B cell (primary cell): ENCODE measurements at regions not wholly inside any gene's neighbourhood (a gene's known extent, or its start where the extent isn't known, plus 50 kb on each side); places are given as distances from the start of the nearest gene placed in this dataset.

Experiments
- ATAC-seq: fragments of 200-7000 bp; cut with Tn5 transposase; one replicate; pipeline ENCODE4 v1.10.0; 2021; ENCODE audit warnings: low read depth, mild to moderate bottlenecking, moderate number of reproducible peaks, moderate library complexity
- CTCF ChIA-PET: fragments of 350-600 bp; sonication (Branson Sonifier 250); formaldehyde crosslinking; loops from one replicate; lab custom pipeline; 2021; ENCODE audit warnings: antibody characterized with exemption, inconsistent platforms; lab: Charles Lee
- POLR2A ChIA-PET: fragments of 350-600 bp; sonication (Branson Sonifier 250); formaldehyde crosslinking; loops from one replicate; lab custom pipeline; 2021; ENCODE audit warnings: antibody characterized with exemption; lab: Charles Lee
- DNase-seq: peaks from one replicate; pipeline ENCODE4 v3.0.0; 2013
- H2AFZ ChIP-seq: 2 replicates; pipeline ENCODE4 v1.6.1; 2012; ENCODE audit warnings: mild to moderate bottlenecking, low read depth, low read length; ENCODE audit not compliant: insufficient read depth, poor library complexity, severe bottlenecking
- H3K27ac ChIP-seq, 2 donors: 1 replicate in 1 of 2; 2 replicates in 1 of 2; pipeline ENCODE4 v1.5.1; 2012 to 2013; ENCODE audit warnings: low read length in 2 of 2, mild to moderate bottlenecking in 2 of 2, moderate library complexity in 1 of 2
- H3K27me3 ChIP-seq, 4 experiments: fragments of 200-600 bp in 1 of 4; sonication (generic) in 1 of 4; replicated peaks in 1 of 4; 1 replicate in 2 of 4; 2 replicates in 2 of 4; pipeline versions ENCODE4 v1.6.1 to v1.7.0; 2013 to 2016; ENCODE audit warnings: low read length in 3 of 4, mild to moderate bottlenecking in 2 of 4, mixed read lengths in 1 of 4, moderate library complexity in 1 of 4; ENCODE audit not compliant: insufficient read depth in 4 of 4, control insufficient read depth in 3 of 4; ENCODE audit errors: control extremely low read depth in 1 of 4
- H3K36me3 ChIP-seq, 2 experiments: replicated peaks in 1 of 2; 1 replicate in 1 of 2; 2 replicates in 1 of 2; pipeline versions ENCODE4 v1.6.1 to v1.7.1; 2013; ENCODE audit warnings: low read length in 1 of 2; ENCODE audit not compliant: insufficient read depth in 2 of 2, control insufficient read depth in 1 of 2; ENCODE audit errors: control extremely low read depth in 1 of 2, extremely low read depth in 1 of 2
- H3K4me1 ChIP-seq, 2 donors: fragments of 200-600 bp in 1 of 2; sonication (generic) in 1 of 2; 1 replicate in 1 of 2; 2 replicates in 1 of 2; pipeline versions ENCODE4 v1.5.1 to v1.6.1; 2013 to 2017; ENCODE audit warnings: low read length in 2 of 2; ENCODE audit not compliant: control insufficient read depth in 2 of 2, insufficient read depth in 2 of 2
- H3K4me2 ChIP-seq: replicated peaks from 2 replicates; pipeline ENCODE3; 2012; ENCODE audit warnings: mild to moderate bottlenecking, low read depth, low read length; ENCODE audit not compliant: poor library complexity, severe bottlenecking
- H3K4me3 ChIP-seq, 5 experiments: fragments of 200-600 bp in 1 of 5; sonication (generic) in 1 of 5; 1 replicate in 3 of 5; 2 replicates in 2 of 5; pipeline versions ENCODE4 v1.5.1 to v1.7.0; 2011 to 2016; ENCODE audit warnings: low read length in 4 of 5, mild to moderate bottlenecking in 4 of 5, low read depth in 2 of 5, control low read depth in 1 of 5, moderate library complexity in 1 of 5; ENCODE audit not compliant: insufficient read depth in 1 of 5; ENCODE audit errors: control extremely low read depth in 1 of 5, extremely low read depth in 1 of 5
- H3K79me2 ChIP-seq: fragments of 200-600 bp; sonication (generic); one replicate; pipeline ENCODE4 v1.6.0; 2016; ENCODE audit warnings: low read length; ENCODE audit not compliant: control insufficient read depth, insufficient read depth
- H3K9ac ChIP-seq: fragments of 200-600 bp; sonication (generic); 2 replicates; pipeline ENCODE4 v1.6.1; 2017; ENCODE audit warnings: mild to moderate bottlenecking, low read length, moderate library complexity
- H3K9me3 ChIP-seq, 3 donors: one replicate each; pipeline versions ENCODE4 v1.6.1 to v1.7.1; 2013; ENCODE audit warnings: low read length in 2 of 3; ENCODE audit not compliant: control insufficient read depth in 2 of 3, insufficient read depth in 1 of 3; ENCODE audit errors: control extremely low read depth in 1 of 3
- H4K20me1 ChIP-seq: 2 replicates; pipeline ENCODE4 v1.6.0; 2012; ENCODE audit warnings: mild to moderate bottlenecking, low read length; ENCODE audit not compliant: insufficient read depth, control insufficient read depth, poor library complexity, severe bottlenecking
- H3K27ac Mint-ChIP-seq: one replicate; pipeline ENCODE4 v1.8.0; 2021; ENCODE audit warnings: mixed read lengths
- H3K27me3 Mint-ChIP-seq: one replicate; pipeline ENCODE4 v1.8.0; 2021; ENCODE audit warnings: mixed read lengths
- H3K4me1 Mint-ChIP-seq: one replicate; pipeline ENCODE4 v1.8.0; 2021; ENCODE audit warnings: mixed read lengths
- H3K4me3 Mint-ChIP-seq: one replicate; pipeline ENCODE4 v1.8.0; 2021; ENCODE audit warnings: mixed read lengths
- H3K9me3 Mint-ChIP-seq: one replicate; pipeline ENCODE4 v1.8.0; 2022; ENCODE audit warnings: mixed read lengths; ENCODE audit not compliant: insufficient read depth
- CTCF ChIP-seq: fragments of 200-600 bp; IDR thresholded peaks from one replicate; pipeline ENCODE4 v1.8.0; 2022; ENCODE audit warnings: antibody characterized with exemption, mild to moderate bottlenecking
- EZH2 ChIP-seq: IDR thresholded peaks from 2 replicates; pipeline ENCODE4 v1.6.1; 2012; ENCODE audit warnings: borderline replicate concordance, low read depth, mild to moderate bottlenecking, moderate library complexity, low read length; ENCODE audit not compliant: insufficient read depth, poor library complexity, severe bottlenecking
- WGBS: methylation state at CpG from one replicate; pipeline ENCODE4 v1.1.5; 2013; ENCODE audit warnings: missing lambda C conversion rate; ENCODE audit not compliant: insufficient coverage; 5-methylcytosine and 5-hydroxymethylcytosine counted together
- intact Hi-C: fragments of 100-400 bp; cut with micrococcal nuclease; formaldehyde crosslinking; loops from one replicate; pipeline ENCODE4 v1.10.0; 2022

GRCh38 chr4:14449308-14449707, 553.0 kb upstream of the CPEB2 start:
- POLR2A ChIA-PET, result no interaction called here
- Mint-ChIP-seq H3K4me1 (peaks cover 5% of the 10 kb centered on the region), H3K27ac (no peak overlapping the region), H3K27me3 (no peaks in the 10 kb centered on the region), H3K4me3 (no peak overlapping the region), H3K9me3 (no peaks in the 10 kb centered on the region)
- Histone ChIP-seq H3K4me3 (no peak overlapping the region), H3K4me2 (no peak overlapping the region), H3K9me3 (no peaks in the 10 kb centered on the region), H3K79me2 (no peaks in the 10 kb centered on the region), H3K27ac (no peak overlapping the region), H3K27me3 (no peaks in the 10 kb centered on the region), H3K9ac (no peak overlapping the region), H3K36me3 (no peaks in the 10 kb centered on the region), H2AFZ (no peak overlapping the region), H4K20me1 (no peaks in the 10 kb centered on the region), H3K4me1 (no peaks in the 10 kb centered on the region)
- TF ChIP-seq EZH2 (no peak), CTCF (no peak)
- 100% methylated on average over 2 of the region's 2 CpGs for WGBS
- CTCF ChIA-PET, result no interaction called here
- ATAC-seq (no peak), DNase-seq (no peak)
- intact Hi-C loops, result no loop called here

GRCh38 chr4:14452001-14452400, 550.3 kb upstream of the CPEB2 start:
- Mint-ChIP-seq H3K9me3 (no peaks in the 10 kb centered on the region), H3K4me1 (no peaks in the 10 kb centered on the region), H3K27me3 (no peaks in the 10 kb centered on the region), H3K4me3 (no peak overlapping the region), H3K27ac (no peak overlapping the region)
- Histone ChIP-seq H4K20me1 (no peaks in the 10 kb centered on the region), H3K27me3 (no peaks in the 10 kb centered on the region), H3K4me2 (no peak overlapping the region), H3K36me3 (no peaks in the 10 kb centered on the region), H3K79me2 (no peaks in the 10 kb centered on the region), H3K4me3 (no peak overlapping the region), H3K4me1 (no peaks in the 10 kb centered on the region), H3K27ac (no peak overlapping the region), H3K9ac (no peak overlapping the region), H3K9me3 (no peaks in the 10 kb centered on the region), H2AFZ (no peak overlapping the region)
- intact Hi-C loops, result no loop called here
- ChIA-PET POLR2A (no interaction called here), CTCF (no interaction called here)
- no peak for TF ChIP-seq CTCF
- 96% methylated on average over 8 of the region's 12 CpGs for WGBS
- ATAC-seq (no peak), DNase-seq (no peak)
